HG02885 (cell line): ENCODE measurements at regions not wholly inside any gene's neighbourhood (a gene's known extent, or its start where the extent isn't known, plus 50 kb on each side); places are given as distances from the start of the nearest gene placed in this dataset.

ENCODE experiments used
- ATAC-seq: cut with Tn5 transposase; IDR thresholded peaks from one replicate; pipeline ENCODE4 v1.9.1; 2021; ENCODE audit warnings: mild to moderate bottlenecking; ENCODE audit not compliant: unreplicated experiment, poor library complexity

DNA sequence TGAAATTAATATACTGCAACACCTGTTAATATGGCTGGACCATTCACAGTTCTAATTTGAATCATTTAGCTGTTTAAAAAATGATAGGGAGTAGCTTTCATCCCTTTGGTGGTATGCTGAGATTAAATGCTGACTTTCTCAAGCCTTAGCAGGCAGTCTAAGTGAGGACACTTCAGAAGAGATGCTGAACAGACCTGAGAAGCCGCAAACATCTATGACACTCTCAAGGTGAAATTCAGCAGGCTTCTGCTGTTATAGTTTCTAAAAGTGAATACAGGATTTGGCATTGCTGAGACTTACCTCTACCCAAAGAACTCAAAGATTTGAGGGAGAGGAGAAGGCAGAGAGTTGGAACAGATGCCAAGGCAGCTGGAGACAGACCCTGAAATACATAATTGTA is 431.2 kb upstream of the FAM98A start:
- no peak for ATAC-seq

- no peak for ATAC-seq
These were observed 430.0 kb upstream of the FAM98A start for GRCh38 chr2:34029073-34029472.

DNA sequence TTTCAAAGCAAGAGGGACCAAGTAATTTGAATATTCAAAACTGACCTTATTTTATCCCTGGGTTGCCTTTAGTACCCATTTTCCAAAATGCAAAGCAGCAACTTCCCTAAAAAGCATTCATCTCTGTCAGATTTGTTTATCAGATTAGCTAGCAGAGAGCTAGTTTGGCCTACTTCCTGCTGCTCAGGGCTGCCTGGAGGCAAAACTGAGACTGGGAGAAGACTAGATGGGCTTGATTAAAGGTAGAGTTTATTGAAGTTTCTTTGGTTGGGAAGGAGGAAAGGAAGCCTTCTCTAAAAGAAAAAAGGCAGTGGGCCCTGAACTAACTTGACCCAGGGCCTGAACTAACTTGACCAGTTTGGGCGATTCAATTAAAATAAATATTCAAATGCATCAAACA is 426.1 kb upstream of the FAM98A start:
- no peak for ATAC-seq

DNA sequence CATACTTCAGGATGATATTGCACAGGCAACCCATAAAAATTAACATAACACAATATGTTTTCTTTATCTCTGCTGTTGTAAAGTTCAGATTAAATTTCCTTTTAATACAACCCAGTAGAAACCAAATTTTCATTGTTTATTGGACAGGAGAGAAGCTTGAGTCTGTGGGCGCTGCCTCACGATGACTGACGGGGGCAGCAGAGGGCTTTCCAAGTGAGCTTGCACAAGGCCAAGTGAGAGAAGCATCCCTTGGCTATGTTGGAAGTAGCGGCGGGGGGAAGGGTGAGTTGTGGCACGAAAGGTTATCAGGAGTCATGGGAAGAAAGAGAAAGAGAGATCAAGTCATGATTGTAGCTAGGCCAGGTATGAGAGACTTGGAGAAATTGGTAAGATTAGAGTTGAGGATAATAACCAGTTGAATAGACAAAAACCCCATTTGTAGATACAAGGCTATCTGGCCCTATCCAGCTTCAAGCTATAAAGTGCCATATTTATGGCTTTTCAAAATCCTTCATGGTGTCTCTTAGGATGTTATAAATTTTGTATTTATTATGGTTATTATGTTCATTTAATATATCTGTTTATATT is 413.7 kb upstream of the FAM98A start:
- peak; percentile 85 for ATAC-seq

- no peak for ATAC-seq
These were observed 412.6 kb upstream of the FAM98A start for GRCh38 chr2:34011684-34012083.

GRCh38 chr2:34005901-34006300 is 406.8 kb upstream of the FAM98A start:
- ATAC-seq = no peak

DNA sequence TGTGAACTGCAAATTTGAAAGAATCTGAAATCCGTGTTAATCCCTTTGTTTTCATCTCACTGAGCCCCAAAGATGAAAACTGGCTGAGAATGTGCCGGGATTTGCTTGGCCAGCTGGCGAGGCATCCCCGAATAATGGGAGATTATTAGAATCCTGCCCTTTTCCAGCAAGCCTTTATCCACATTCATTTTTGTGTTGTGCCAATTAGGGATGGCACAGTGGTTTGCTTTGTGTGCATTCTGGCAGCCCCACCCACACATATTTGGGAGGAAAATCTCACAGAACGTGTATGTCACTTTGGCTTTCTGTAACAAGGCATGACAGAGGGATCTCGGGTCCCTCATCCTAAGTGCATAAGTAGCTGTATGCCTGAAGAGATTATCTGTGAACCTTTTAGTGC is 405.8 kb upstream of the FAM98A start:
- no peak for ATAC-seq

GRCh38 chr2:34003795-34004194 is 404.7 kb upstream of the FAM98A start:
- ATAC-seq = no peak

GRCh38 chr2:34001557-34001956 is 402.5 kb upstream of the FAM98A start:
- ATAC-seq = no peak

GRCh38 chr2:33984131-33984530 is 385.0 kb upstream of the FAM98A start:
- ATAC-seq = no peak

DNA sequence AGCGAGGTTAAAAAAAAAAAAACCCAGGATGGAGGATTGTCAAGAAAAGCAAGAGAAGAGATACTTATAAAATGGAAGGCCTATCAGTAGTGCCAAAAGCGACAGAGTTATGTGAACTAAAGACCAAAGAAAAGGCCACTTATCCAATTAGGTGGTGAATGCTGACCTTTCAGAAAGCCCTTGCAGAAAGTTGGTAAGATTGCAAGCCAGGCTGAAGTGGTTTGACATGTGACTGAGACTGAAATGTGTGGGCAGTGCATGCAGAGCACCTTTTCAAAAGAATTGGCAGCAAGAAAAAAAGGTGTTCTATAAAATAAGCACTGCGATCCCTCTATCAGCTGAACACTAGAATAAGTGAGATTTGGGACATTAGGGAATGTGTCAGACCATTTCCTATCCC is 379.4 kb upstream of the FAM98A start:
- no peak for ATAC-seq

GRCh38 chr2:33975498-33975897 is 376.4 kb upstream of the FAM98A start:
- ATAC-seq = no peak

- ATAC-seq = no peak
These were observed 368.0 kb upstream of the FAM98A start for GRCh38 chr2:33967103-33967502.

GRCh38 chr2:33958591-33958990 is 359.5 kb upstream of the FAM98A start:
- no peak for ATAC-seq

DNA sequence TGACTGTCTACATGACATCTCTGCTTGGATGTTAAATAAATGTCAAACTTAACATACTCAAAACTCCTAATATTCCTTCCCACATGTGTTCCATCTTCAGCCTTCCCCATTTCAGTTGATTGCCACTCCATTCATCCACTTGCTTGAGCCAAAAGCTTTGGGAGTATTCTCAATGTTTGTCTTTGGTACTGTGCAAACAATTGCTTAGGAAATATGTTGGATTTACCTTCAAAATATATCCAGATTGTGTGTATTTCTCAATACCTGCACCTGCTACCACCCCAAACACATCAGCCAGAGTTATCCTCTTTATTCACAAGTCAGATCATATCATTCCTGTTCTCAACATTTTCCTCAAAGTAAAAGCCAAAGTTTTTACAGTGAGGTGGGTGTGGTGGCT is 350.3 kb upstream of the FAM98A start:
- ATAC-seq = no peak

GRCh38 chr2:33946193-33946592 is 347.1 kb upstream of the FAM98A start:
- ATAC-seq = no peak

DNA sequence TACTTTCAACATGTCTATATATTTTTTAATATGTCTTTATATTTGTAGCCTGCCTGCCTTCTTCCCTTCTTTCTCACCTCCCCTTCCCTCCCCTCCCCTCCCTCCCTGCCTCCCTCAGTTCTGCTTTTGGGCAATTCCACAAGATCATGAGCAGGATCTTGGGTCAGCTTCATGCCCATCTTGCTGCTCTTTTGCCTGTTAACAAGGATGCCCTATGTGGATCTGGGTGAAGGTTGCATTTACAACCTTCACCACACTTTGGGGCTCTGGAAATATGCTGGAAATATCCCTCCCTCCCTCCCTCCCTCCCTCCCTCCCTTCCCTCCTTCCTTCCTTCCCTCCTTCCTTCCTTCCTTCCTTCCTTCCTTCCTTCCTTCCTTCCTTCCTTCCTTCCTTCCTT is 334.1 kb upstream of the FAM98A start:
- no peak for ATAC-seq

- no peak for ATAC-seq
These were observed 332.1 kb upstream of the FAM98A start for GRCh38 chr2:33931164-33931563.

GRCh38 chr2:33929467-33929866 is 330.4 kb upstream of the FAM98A start:
- ATAC-seq = peak; percentile 97

DNA sequence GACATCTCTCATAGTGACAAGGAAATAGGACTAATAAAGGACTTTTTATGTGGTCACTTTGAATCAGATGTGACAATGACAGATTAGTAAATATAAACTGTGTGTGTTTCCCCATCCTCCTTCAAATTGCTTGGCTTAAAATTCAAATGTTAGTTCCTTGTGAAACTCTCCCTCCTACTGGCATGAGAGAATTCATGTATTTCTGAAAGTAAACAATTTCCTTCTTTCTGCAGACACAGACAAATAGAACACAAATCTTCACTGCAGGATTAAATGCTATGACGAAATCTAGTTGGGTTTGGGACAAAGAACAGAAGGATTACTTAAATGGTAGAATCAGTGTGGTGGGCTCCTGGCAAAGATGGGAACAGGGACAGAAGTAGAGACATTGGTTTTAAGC is 328.7 kb upstream of the FAM98A start:
- no peak for ATAC-seq

DNA sequence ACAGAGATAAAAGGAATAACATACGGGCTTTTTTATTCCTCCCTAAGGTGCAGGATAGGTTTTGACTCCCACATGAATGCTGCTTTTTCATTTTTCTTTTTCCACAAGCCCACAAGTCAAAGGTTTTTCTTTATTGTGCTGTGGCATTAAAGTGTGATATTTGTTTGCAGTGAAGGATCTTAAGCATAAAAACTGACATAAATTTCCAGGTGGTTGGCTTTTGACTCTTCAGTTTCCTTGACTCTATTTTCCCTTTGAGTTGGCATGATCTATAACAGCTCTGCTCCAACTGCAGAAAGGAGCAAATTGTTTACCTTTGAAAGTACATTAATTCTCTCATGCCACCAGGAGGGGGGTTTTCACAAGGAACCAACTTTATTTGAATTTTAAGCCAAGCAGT is 326.2 kb upstream of the FAM98A start:
- ATAC-seq = no peak

DNA sequence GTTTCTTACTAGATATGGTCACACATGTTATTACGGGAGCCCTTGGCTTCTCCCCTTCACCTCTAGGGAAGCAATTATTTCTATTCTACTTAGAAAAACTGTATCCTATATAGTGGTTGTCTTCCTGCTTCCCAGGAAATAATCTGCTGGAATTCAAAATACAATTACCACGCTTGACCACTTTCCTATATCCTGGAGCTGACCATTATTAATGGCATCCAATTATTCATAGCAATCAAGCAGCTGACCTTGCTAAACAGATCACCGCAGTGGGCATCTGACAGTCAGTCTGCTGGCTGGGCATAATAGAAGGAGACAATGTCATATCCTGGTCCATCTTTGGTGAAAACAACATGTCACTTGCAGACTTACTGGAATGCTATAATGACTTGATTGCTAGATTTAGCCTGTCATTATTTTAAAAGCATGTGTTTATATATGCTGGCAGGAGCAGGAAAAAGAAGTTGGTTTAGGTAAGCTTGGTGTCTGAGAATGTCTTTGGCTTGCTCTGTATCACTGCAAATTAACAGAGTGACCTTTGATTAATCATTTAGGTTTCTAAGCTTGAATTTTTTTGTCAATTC is 325.6 kb upstream of the FAM98A start:
- ATAC-seq = no peak

GRCh38 chr2:33917252-33917651 is 318.2 kb upstream of the FAM98A start:
- ATAC-seq = no peak
